Liver (tissue), 8 donors: ENCODE measurements at regions not wholly inside any gene's neighbourhood (a gene's known extent, or its start where the extent isn't known, plus 50 kb on each side); places are given as distances from the start of the nearest gene placed in this dataset.
A peak's percentile ranks its signal among the peaks of the same experiment; 100 is the strongest.

Source experiments
- DNase-seq: peaks from one replicate; pipeline ENCODE4 v3.0.0-alpha.2; 2017; ENCODE audit warnings: low spot score
- H3K27ac ChIP-seq, 2 donors: one replicate each; pipeline ENCODE4 v1.7.0; 2013; ENCODE audit warnings: inconsistent platforms in 2 of 2, low read length in 2 of 2, control low read depth in 1 of 2, low read depth in 1 of 2, mild to moderate bottlenecking in 1 of 2
- H3K27me3 ChIP-seq, 4 donors: one replicate each; pipeline versions ENCODE4 v1.6.1 to v1.7.0; 2013; ENCODE audit warnings: low read length in 3 of 4, inconsistent platforms in 1 of 4, mild to moderate bottlenecking in 1 of 4, moderate library complexity in 1 of 4; ENCODE audit not compliant: control insufficient read depth in 4 of 4, insufficient read depth in 4 of 4
- H3K36me3 ChIP-seq, 4 donors: one replicate each; pipeline versions ENCODE4 v1.6.1 to v1.7.0; 2013; ENCODE audit warnings: low read length in 3 of 4, mild to moderate bottlenecking in 3 of 4, low read depth in 1 of 4, moderate library complexity in 1 of 4; ENCODE audit not compliant: control insufficient read depth in 4 of 4, insufficient read depth in 3 of 4
- H3K4me1 ChIP-seq, 4 donors: one replicate each; pipeline versions ENCODE4 v1.6.1 to v1.7.0; 2013; ENCODE audit warnings: low read length in 3 of 4, mild to moderate bottlenecking in 3 of 4, moderate library complexity in 1 of 4; ENCODE audit not compliant: control insufficient read depth in 4 of 4, insufficient read depth in 4 of 4
- H3K4me3 ChIP-seq, 3 donors: one replicate each; pipeline versions ENCODE4 v1.6.1 to v1.7.0; 2013; ENCODE audit warnings: low read length in 3 of 3, control low read depth in 1 of 3, low read depth in 1 of 3, mild to moderate bottlenecking in 1 of 3
- H3K9ac ChIP-seq, 2 donors: one replicate each; pipeline ENCODE4 v1.7.0; 2013; ENCODE audit warnings: low read length in 2 of 2, mild to moderate bottlenecking in 2 of 2, moderate library complexity in 2 of 2, control low read depth in 1 of 2, low read depth in 1 of 2
- H3K9me3 ChIP-seq, 4 donors: one replicate each; pipeline versions ENCODE4 v1.6.1 to v1.7.0; 2013; ENCODE audit warnings: low read length in 3 of 4; ENCODE audit not compliant: control insufficient read depth in 4 of 4
- CTCF ChIP-seq: fragments of 150-350 bp; IDR thresholded peaks from 2 replicates; pipeline ENCODE4 v1.5.1; 2017; ENCODE audit warnings: improper control_type of control experiment, low read depth, low read length; ENCODE audit not compliant: missing input control
- EGR1 ChIP-seq, 2 donors: IDR thresholded peaks; 2 replicates each; pipeline ENCODE4 v1.6.1; 2016 to 2018; ENCODE audit warnings: antibody characterized with exemption in 2 of 2, low read depth in 2 of 2
- FOXA1 ChIP-seq: IDR thresholded peaks from 2 replicates; pipeline ENCODE4 v1.6.1; 2016; ENCODE audit warnings: antibody characterized with exemption
- FOXA2 ChIP-seq: IDR thresholded peaks from 2 replicates; pipeline ENCODE4 v1.6.1; 2016; ENCODE audit warnings: antibody characterized with exemption
- GABPA ChIP-seq, 2 donors: IDR thresholded peaks in 1 of 2; conservative IDR thresholded peaks in 1 of 2; 2 replicates each; pipeline ENCODE4 v1.6.1; 2016; ENCODE audit warnings: antibody characterized with exemption in 2 of 2, mild to moderate bottlenecking in 1 of 2, moderate library complexity in 1 of 2
- HNF4G ChIP-seq: IDR thresholded peaks from 2 replicates; pipeline ENCODE4 v1.6.1; 2016; ENCODE audit warnings: antibody characterized with exemption
- JUND ChIP-seq, 2 donors: IDR thresholded peaks; 2 replicates each; pipeline ENCODE4 v1.6.1; 2016; ENCODE audit warnings: antibody characterized with exemption in 2 of 2
- MAX ChIP-seq: IDR thresholded peaks from 2 replicates; pipeline ENCODE4 v1.6.1; 2016; ENCODE audit warnings: antibody characterized with exemption
- NR2F2 ChIP-seq: IDR thresholded peaks from 2 replicates; pipeline ENCODE4 v1.6.1; 2016; ENCODE audit warnings: antibody characterized with exemption
- RAD21 ChIP-seq, 2 donors: IDR thresholded peaks; 2 replicates each; pipeline ENCODE4 v1.6.1; 2016; ENCODE audit warnings: antibody characterized with exemption in 2 of 2, mild to moderate bottlenecking in 2 of 2
- REST ChIP-seq: IDR thresholded peaks from 2 replicates; pipeline ENCODE4 v1.6.1; 2016; ENCODE audit warnings: antibody characterized with exemption, mild to moderate bottlenecking
- RXRA ChIP-seq, 2 donors: IDR thresholded peaks; 2 replicates each; pipeline ENCODE4 v1.6.1; 2017 to 2018; ENCODE audit warnings: antibody characterized with exemption in 2 of 2, mild to moderate bottlenecking in 1 of 2
- SP1 ChIP-seq: IDR thresholded peaks from 2 replicates; pipeline ENCODE4 v1.6.1; 2018; ENCODE audit warnings: antibody characterized with exemption, mild to moderate bottlenecking
- TAF1 ChIP-seq: conservative IDR thresholded peaks from 2 replicates; pipeline ENCODE4 v1.6.1; 2016; ENCODE audit warnings: antibody characterized with exemption, mild to moderate bottlenecking
- YY1 ChIP-seq: IDR thresholded peaks from 2 replicates; pipeline ENCODE4 v1.6.1; 2016; ENCODE audit warnings: antibody characterized with exemption, mild to moderate bottlenecking
- ZBTB33 ChIP-seq: IDR thresholded peaks from 2 replicates; pipeline ENCODE4 v1.6.1; 2016; ENCODE audit warnings: antibody characterized with exemption
- WGBS: extraction: QIAGEN DNeasy Blood & Tissue Kit; methylation state at CpG from one replicate; pipeline ENCODE4 v1.1.7; 2013; 5-methylcytosine and 5-hydroxymethylcytosine counted together
- donor health status: healthy.
- donor health status: healthy.
- donor health status: healthy.
- donor health status: healthy.
- donor health status: healthy.

GRCh38 chr6:51531623-51532022 is 555.8 kb downstream of the PKHD1 start:
- Histone ChIP-seq H3K9me3 (peaks cover 0 to 2% (median 0%) of the 10 kb centered on the region in 4 donors), H3K4me3 (no peak overlapping the region), H3K4me1 (no peaks in the 10 kb centered on the region), H3K27me3 (no peaks in the 10 kb centered on the region), H3K27ac (no peak overlapping the region), H3K36me3 (no peaks in the 10 kb centered on the region), H3K9ac (no peak overlapping the region)
- TF ChIP-seq REST (no peak), HNF4G (no peak), TAF1 (no peak), RAD21 (IDR thresholded peaks at IDR 0.05) (peak; percentile 14 to 43)
- WGBS: 78% methylated on average over 2 of the region's 2 CpGs
- no peak for DNase-seq

- Histone ChIP-seq H3K4me3 (no peak overlapping the region), H3K9me3 (peaks cover 0 to 2% (median 0%) of the 10 kb centered on the region in 4 donors), H3K27me3 (no peaks in the 10 kb centered on the region), H3K36me3 (no peaks in the 10 kb centered on the region), H3K9ac (no peak overlapping the region), H3K27ac (no peak overlapping the region), H3K4me1 (no peaks in the 10 kb centered on the region)
- TF ChIP-seq EGR1 (IDR thresholded peaks at IDR 0.05; ENCODE audit: low read depth in 2 of 2): no peak
- TF ChIP-seq NR2F2: no peak
- no peak for TF ChIP-seq CTCF
- no peak for TF ChIP-seq GABPA (IDR thresholded peaks at IDR 0.05 in 1 of 2, conservative IDR thresholded peaks at IDR 0.05 in 1 of 2)
- no peak for TF ChIP-seq FOXA2
- TF ChIP-seq RAD21 (IDR thresholded peaks at IDR 0.05): no peak
- no peak for TF ChIP-seq ZBTB33
- TF ChIP-seq MAX: no peak
- TF ChIP-seq TAF1: no peak
- no peak for TF ChIP-seq FOXA1
- TF ChIP-seq REST: no peak
- no peak for TF ChIP-seq YY1
- TF ChIP-seq RXRA (IDR thresholded peaks at IDR 0.05): no peak
- TF ChIP-seq HNF4G: no peak
- TF ChIP-seq JUND (IDR thresholded peaks at IDR 0.05): no peak
- no peak for TF ChIP-seq SP1
- WGBS: 78% methylated on average over 3 of the region's 3 CpGs
- DNase-seq: no peak
Observed at GRCh38 chr6:51533962-51534361, 553.5 kb downstream of the PKHD1 start.
